Kidney (tissue), 13 donors: ENCODE measurements at regions not wholly inside any gene's neighbourhood (a gene's known extent, or its start where the extent isn't known, plus 50 kb on each side); places are given as distances from the start of the nearest gene placed in this dataset.

Experiments
- DNase-seq, 5 donors: peaks; one replicate each; pipeline ENCODE4 v3.0.0-alpha.2; 2013 to 2020
- FAIRE-seq: peaks from 2 replicates; lab custom pipeline; 2012; peaks lifted over from hg19 to GRCh38; lab: Jason Lieb, UNC
- H3K27ac ChIP-seq, 2 donors: one replicate each; pipeline ENCODE4 v1.7.0; 2013; ENCODE audit warnings: low read depth in 2 of 2, low read length in 2 of 2, inconsistent platforms in 1 of 2
- H3K27me3 ChIP-seq: one replicate; pipeline ENCODE4 v1.7.1; 2013; ENCODE audit warnings: low read length, inconsistent platforms; ENCODE audit not compliant: control insufficient read depth, insufficient read depth
- H3K36me3 ChIP-seq, 3 donors: one replicate each; pipeline versions ENCODE4 v1.7.0 to v1.7.1; 2013; ENCODE audit warnings: low read length in 3 of 3, control low read depth in 1 of 3, inconsistent platforms in 1 of 3; ENCODE audit not compliant: insufficient read depth in 3 of 3, control insufficient read depth in 2 of 3
- H3K4me1 ChIP-seq, 3 donors: one replicate each; pipeline versions ENCODE4 v1.7.0 to v1.7.1; 2013; ENCODE audit warnings: low read length in 3 of 3, inconsistent platforms in 1 of 3, low read depth in 1 of 3; ENCODE audit not compliant: control insufficient read depth in 2 of 3, insufficient read depth in 2 of 3
- H3K4me3 ChIP-seq, 3 donors: one replicate each; pipeline versions ENCODE4 v1.7.0 to v1.8.1; 2013; ENCODE audit warnings: low read length in 3 of 3, control low read depth in 1 of 3, inconsistent platforms in 1 of 3
- H3K9ac ChIP-seq, 3 donors: one replicate each; pipeline versions ENCODE4 v1.7.0 to v1.7.1; 2013; ENCODE audit warnings: low read length in 3 of 3, control low read depth in 1 of 3, inconsistent platforms in 1 of 3
- H3K9me3 ChIP-seq, 3 donors: one replicate each; pipeline versions ENCODE4 v1.7.0 to v1.7.1; 2013; ENCODE audit warnings: low read length in 3 of 3, control low read depth in 1 of 3, inconsistent platforms in 1 of 3; ENCODE audit not compliant: control insufficient read depth in 2 of 3, insufficient read depth in 1 of 3
- intact Hi-C: fragments of 100-400 bp; cut with DNase I; formaldehyde crosslinking; loops from one replicate; pipeline ENCODE4 v1.11.1; 2022
- TF ChIP-seq, protein P1 (sequence below): IDR thresholded peaks from 3 replicates; pipeline ENCODE4 v1.5.1; 2012; ENCODE audit warnings: mild to moderate bottlenecking, moderate library complexity, borderline replicate concordance; ENCODE audit not compliant: insufficient read depth; ENCODE audit errors: extremely low read depth
- donor health status: control.
- donor health status: control.
- donor health status: control.
- donor health status: control.
- donor health status: control.
- donor health status: DM: yes; HTN: yes; CAD: no.
- donor health status: Normal renal cell carcinoma (clear cell type).

GRCh38 chr3:168591587-168591986, 495.9 kb upstream of the GOLIM4 start:
- no peak for DNase-seq
- Histone ChIP-seq H3K36me3 (no peaks in the 10 kb centered on the region), H3K4me1 (no peaks in the 10 kb centered on the region), H3K4me3 (no peak overlapping the region), H3K9ac (no peak overlapping the region), H3K27me3 (no peaks in the 10 kb centered on the region), H3K27ac (no peak overlapping the region), H3K9me3 (no peaks in the 10 kb centered on the region)
- TF ChIP-seq, protein P1, sequence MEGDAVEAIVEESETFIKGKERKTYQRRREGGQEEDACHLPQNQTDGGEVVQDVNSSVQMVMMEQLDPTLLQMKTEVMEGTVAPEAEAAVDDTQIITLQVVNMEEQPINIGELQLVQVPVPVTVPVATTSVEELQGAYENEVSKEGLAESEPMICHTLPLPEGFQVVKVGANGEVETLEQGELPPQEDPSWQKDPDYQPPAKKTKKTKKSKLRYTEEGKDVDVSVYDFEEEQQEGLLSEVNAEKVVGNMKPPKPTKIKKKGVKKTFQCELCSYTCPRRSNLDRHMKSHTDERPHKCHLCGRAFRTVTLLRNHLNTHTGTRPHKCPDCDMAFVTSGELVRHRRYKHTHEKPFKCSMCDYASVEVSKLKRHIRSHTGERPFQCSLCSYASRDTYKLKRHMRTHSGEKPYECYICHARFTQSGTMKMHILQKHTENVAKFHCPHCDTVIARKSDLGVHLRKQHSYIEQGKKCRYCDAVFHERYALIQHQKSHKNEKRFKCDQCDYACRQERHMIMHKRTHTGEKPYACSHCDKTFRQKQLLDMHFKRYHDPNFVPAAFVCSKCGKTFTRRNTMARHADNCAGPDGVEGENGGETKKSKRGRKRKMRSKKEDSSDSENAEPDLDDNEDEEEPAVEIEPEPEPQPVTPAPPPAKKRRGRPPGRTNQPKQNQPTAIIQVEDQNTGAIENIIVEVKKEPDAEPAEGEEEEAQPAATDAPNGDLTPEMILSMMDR, result no peak
- intact Hi-C loops, result no loop called here
- no peak for FAIRE-seq

DNA sequence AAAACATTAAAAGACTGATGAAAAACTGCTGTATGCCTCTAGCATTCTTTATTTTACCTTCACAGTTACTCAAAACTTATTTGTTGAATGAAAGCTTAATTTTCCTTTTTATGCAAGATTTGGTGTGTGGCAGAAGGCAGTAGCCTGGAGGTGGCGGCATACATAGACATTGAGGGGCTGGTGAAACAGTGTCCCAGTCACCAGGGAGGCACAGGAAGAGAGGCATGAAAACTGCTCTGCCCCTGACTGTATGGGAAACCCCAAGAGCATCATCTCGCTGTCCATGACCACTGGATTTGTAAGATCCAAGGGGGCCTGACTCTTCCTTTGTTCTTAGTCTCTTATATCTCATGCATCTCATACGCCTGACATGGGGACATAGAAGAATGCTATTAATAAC, 493.7 kb upstream of the GOLIM4 start:
- no peak overlapping the region for H3K27ac ChIP-seq
- FAIRE-seq, result no peak
- H3K9me3 ChIP-seq, result no peaks in the 10 kb centered on the region
- DNase-seq, result no peak
- H3K4me1 ChIP-seq, result no peaks in the 10 kb centered on the region
- H3K9ac ChIP-seq, result no peak overlapping the region
- TF ChIP-seq, protein P1, result no peak
- no peaks in the 10 kb centered on the region for H3K36me3 ChIP-seq
- intact Hi-C loops, result no loop called here
- no peaks in the 10 kb centered on the region for H3K27me3 ChIP-seq
- no peak overlapping the region for H3K4me3 ChIP-seq

DNA sequence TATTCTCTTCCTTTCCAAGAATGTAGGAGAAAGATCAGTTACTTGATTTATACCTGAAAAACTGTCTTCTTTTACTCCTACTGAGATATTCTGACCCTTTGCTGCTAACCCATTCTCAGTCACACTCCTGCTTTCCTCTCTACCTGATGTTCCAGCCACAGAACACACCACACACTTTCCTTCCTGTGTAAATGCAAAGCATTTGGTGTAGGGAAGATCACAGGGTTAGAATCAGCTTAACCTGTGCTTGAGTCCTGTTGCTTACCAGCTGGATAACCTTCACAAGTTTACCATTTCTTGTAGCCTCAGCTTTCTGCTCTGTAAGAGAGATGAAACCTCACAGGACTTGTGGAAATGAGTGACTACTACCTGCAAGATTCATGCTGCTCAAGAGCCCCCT, 489.8 kb upstream of the GOLIM4 start:
- no peak for DNase-seq
- intact Hi-C loops, result no loop called here
- FAIRE-seq, result no peak
- Histone ChIP-seq H3K27ac (no peak overlapping the region), H3K9ac (no peak overlapping the region), H3K4me1 (no peaks in the 10 kb centered on the region), H3K4me3 (no peak overlapping the region), H3K27me3 (no peaks in the 10 kb centered on the region), H3K36me3 (no peaks in the 10 kb centered on the region), H3K9me3 (no peaks in the 10 kb centered on the region)
- TF ChIP-seq, protein P1, result no peak

- intact Hi-C loops, result no loop called here
- DNase-seq, result no peak
Measured at GRCh38 chr3:168583977-168584376, 488.3 kb upstream of the GOLIM4 start.

More at GRCh38 chr3:168583977-168584376, 488.3 kb upstream of the GOLIM4 start:
- Histone ChIP-seq H3K27ac (no peak overlapping the region), H3K27me3 (no peaks in the 10 kb centered on the region), H3K9me3 (no peaks in the 10 kb centered on the region), H3K4me3 (no peak overlapping the region), H3K36me3 (no peaks in the 10 kb centered on the region), H3K4me1 (no peaks in the 10 kb centered on the region), H3K9ac (no peak overlapping the region)
- no peak for FAIRE-seq
- TF ChIP-seq, protein P1, result no peak
